ENCODE measurements at regions not wholly inside any gene's neighbourhood (a gene's known extent, or its start where the extent isn't known, plus 50 kb on each side); places are given as distances from the start of the nearest gene placed in this dataset.
"Not testable (repeated sequence)": the region's sequence is repeated elsewhere in the genome, so short reads cannot be mapped to it uniquely, and the experiment has no call there.

DNA sequence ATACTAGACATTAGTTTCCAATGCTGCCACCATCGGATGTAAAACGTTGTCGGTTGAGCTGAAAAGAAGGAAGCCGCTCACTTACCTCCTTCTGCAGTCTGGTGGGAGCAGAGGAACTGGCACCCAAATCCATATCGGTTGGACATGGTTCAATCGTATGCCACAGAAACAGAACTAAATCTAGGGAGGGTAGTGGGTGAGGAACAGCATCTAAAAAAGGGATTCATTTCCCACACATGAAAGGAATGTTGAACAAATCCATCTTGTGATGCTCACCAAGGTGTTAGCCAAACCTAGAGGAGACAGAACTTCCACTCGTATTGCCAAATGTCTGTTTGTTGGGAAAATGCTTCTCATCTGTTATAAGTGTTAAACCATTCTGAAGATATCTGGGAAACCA is 532.7 kb downstream of the NLGN4X start:
- DNase-seq (ENCODE audit: low read depth), result no peak

DNA sequence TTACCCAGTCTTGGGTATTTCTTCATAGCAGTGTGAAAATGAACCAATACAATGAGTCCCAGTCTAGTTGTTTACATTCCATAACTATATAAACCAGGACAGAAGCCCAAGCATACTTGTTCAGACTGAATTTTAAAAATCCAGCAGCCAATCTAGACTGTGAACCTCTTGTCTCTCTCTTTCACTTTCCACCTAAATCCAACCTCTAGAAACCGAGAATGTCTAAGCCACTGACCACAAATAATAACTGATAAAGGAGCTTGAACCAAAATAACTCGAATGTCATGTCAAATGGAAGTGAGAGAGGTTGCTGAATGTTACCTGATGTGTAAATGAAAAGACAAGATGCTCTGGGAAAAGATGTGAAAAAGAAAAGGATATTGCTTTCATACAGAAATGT is 544.7 kb downstream of the NLGN4X start:
- DNase-seq (ENCODE audit: low read depth), result no peak

DNA sequence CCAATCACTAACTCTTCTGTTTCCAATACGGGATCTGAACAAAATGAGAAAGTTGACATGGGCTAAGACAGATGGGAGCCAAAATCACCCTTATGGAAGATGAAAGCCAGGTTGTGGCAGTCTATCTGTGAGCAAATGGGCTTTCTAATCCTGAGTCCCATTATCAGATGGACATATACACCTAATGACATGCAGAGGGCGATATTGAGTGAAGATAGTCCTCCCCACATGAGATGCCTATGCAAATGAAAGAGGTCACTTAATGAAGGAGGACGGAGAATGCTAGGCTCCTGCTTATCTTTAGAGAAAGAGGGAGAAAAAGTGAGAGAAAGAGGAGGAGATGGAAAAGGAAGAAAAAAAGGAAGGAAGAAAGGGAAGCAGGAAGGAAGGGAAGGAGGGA is 547.5 kb downstream of the NLGN4X start:
- no peak for DNase-seq (ENCODE audit: low read depth)

DNA sequence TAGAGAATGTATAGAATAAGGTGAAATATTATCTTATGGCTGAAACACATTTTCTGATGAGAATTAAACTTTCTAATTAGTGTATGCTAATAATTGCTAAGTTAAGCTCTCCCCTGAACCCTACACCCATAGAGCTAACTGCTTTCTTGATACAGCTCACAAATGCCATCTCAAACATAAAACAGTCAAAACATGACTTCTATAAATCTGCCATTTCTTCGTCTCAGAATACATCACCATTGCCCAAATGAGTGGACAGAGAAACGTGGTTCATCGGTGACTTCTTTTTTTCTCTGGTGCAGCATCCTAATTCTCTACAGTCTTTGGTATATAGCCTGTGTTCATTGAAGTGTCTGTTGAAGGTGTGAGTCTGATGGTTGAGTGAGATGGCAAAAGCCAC is 554.6 kb downstream of the NLGN4X start:
- no peak for DNase-seq (ENCODE audit: low read depth)

DNA sequence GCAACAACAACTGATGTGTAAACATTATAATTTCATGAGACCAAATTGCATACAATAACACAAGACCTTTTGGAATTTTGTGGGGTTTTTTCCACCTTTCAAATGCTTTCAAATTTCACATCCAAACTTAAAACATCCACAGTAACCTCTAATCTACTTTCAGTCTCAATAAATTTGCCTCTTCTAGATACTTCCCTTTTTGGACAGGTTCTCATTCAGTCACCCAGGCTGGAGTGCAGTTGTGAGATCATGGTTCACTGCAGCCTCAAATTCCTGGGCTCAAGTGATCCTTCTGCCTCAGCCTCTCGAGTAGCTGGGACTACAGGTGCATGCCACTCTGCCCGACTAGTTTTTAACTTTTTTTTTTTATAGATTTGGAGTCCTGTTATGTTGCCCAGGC is 556.6 kb downstream of the NLGN4X start:
- DNase-seq (ENCODE audit: low read depth), result no peak

DNA sequence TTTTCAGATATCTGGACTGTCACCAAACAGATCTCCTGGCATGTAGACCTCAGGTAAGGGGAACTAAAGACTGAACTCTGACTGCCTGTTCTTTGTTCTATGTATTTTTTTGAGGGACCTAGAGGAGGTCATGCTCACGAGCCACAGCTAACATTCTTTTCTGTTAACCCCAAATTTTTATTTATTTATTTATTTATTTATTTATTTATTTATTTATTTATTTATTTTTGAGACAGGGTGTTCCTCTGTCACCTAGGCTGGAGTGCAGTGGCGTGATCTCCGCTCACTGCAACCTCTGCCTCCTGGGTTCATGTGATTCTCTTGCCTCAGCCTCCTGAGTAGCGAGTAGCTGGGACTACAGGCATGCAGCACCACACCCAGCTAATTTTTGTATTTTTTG is 562.0 kb downstream of the NLGN4X start:
- not testable (repeated sequence) for DNase-seq (ENCODE audit: low read depth)

DNA sequence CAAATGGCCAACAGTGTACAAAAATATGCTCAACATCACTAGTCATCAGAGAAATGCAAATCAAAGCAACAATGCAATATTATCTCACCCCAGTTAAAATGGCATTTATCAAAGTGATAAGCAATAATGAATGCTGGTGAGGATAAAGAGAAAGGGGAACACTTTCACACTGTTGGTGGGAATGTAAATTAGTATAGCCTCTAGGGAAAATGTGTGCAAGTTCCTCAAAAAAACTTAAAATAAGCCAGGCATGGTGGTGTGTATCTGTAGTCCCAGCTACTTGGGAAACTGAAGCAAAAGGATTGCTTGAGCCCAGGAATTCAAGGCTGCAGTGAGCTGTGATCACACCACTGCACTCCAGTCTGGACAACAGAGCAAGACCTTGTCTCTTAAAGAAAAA is 572.1 kb downstream of the NLGN4X start:
- no peak for DNase-seq (ENCODE audit: low read depth)

DNA sequence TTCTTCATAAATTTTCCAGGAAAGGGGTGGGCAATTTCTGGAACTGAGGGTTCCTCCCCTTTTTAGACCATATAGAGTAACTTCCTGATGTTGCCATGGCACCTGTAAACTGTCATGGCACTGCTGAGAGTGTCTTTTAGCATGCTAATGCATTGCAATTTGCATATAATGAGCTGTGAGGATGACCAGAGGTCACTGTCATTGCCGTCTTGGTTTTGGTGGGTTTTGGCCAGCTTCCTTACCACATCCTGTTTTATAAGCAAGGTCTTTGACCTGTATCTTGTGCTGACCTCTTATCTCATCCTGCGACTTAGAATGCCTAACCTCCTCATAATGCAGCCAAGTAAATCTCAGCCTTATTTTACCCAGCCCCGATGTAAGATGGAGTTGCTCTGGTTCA is 577.8 kb downstream of the NLGN4X start:
- no peak for DNase-seq (ENCODE audit: low read depth)

DNA sequence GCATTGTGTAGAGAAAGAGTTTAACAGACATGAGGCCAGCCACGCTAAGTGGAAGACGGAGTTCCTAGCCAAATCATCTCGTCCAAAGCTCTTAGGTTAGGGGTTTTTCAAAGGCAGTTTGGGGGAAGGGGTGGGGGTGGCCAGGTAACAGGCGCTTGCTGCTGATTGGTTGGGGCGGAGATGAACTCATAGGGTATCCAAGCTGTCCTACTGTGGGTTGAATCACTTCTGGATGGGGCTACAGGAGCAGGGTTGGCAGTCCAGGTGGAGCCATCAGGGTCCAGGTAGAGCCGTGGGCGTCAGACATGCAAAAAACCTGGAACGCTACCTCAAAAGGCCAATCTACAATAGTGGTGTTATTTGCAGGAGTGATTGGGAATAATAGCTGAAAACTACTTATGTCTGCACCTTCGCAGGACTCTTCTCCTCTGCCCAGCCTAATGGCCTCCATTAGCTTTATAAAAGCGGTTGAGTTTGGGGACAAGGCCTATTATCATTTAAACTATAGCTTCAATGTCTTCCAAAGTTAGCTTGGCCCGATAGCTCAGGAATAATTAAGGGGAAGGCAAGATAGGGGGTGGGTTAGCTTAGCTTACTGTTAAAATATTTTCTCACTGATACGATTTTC is 579.6 kb downstream of the NLGN4X start:
- no peak for DNase-seq (ENCODE audit: low read depth)

DNA sequence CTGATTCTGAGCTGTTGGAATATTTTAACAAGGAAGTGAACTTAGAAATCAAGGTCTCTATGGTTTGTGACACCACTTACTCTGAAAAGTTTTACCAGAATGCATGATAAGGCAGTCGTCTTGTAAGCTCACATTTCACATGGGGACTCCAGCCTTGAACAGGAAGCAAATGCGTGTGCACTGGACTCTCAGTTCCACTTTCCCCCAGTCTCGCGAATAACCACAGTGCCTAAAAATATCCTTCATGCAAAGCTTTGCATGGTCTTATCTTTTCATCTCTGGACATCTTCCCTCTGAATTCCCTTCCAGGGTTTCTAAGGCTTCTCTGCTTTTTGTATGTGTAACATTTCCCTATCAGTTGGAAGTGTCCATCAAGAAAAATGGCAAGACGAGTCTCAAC is 581.8 kb downstream of the NLGN4X start:
- DNase-seq (ENCODE audit: low read depth), result no peak

DNA sequence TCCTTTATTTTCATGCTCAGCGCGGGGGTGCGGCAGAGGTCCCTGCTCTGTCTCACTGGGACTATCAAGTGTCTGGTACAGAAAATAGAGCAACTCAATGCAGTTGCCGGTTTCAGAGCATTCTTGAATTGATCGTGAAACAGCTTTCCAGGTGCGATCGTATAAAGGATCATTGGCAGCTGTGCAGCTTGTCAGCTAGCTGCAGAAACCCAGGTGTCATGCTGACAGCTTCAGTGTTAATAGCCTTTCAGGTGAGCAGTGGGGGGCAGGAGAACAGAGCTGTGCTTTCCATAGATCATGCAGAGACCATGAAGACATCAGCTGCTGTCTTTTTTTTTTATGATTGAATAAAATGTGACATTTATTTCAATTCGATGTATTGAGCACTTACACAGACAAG is 583.9 kb downstream of the NLGN4X start:
- no peak for DNase-seq (ENCODE audit: low read depth)

DNA sequence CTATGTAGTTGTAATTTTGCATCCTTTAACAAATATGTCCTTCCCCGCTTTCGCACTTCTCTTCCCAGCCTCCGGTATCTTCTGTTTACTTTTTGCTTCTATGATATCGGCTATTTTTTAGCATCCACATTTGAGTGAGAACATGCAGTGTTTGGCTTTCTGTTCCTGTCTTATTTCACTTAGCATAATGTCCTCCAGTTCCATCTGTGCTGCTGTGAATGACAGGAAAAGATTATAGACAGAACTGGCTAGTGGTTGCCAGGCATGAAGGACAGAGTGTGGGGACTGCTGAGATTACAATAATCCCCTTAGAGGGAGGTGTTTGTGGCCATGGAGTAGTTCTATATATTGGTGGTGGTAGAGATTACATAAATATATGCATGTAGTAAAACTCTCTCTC is 588.6 kb downstream of the NLGN4X start:
- DNase-seq (ENCODE audit: low read depth), result no peak

DNA sequence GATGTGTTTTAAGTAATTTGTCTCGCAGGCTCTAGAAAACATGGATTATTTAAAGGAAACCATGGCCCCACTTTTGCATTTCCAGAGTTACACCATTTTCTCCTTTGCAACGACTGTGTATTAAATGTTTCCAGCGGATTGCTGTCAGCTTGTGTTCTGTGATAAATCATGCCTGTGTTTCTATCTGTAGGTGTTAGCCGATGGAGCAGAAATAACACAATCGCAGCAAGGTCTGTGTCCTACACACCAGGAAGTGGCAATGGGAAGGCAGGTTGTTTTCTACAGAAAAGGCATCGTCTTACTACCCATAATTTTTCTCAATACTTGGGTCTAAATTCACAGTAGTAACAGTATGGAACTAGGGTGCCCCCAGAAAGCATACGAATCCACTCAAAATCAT is 590.1 kb downstream of the NLGN4X start:
- no peak for DNase-seq (ENCODE audit: low read depth)

DNA sequence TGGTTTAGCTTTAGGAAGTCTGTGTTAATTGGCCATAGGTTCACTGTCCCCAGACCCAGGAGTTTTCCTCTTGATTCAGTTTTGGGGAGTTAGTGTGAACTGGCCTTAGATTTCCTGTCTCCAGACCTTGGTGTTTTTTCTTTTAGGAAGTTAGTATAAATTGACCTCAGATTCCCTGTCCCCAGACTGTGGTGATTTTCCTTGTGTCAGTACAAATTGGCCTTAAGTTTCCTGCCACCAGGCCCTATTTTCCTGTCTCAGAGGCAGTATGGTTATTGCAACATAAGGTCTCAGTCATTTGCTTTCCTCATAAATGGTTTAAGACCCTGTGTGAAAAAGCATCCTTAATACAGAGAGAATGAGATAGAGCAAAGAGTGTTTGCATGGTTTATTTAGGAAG is 595.8 kb downstream of the NLGN4X start:
- DNase-seq (ENCODE audit: low read depth), result no peak

DNA sequence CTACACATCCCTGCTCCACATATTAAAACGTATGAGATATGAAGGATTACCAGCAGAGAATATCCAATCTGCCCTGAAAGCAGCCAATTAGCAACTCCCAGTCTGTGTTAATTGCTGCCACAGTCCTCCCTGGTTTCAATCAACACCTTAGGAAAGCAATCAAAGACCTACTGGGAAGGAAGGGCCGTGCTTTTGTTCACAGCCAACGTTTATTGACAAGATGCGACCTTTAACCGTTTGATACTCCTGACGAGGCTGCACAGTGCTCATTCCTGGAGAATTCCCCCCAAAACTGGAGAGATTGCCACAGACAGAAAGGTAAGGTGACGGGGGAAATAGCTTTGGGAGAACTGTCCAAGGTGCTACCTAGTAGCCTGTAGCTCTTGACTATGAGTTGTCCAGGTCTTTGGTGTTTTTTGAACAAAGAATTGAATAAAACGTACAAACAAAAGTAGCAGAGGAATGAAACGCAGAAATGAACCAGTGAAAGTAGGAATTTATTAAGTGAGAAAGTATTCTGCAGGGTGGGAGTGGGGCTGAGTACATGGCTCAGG is 596.5 kb downstream of the NLGN4X start:
- no peak for DNase-seq (ENCODE audit: low read depth)

DNA sequence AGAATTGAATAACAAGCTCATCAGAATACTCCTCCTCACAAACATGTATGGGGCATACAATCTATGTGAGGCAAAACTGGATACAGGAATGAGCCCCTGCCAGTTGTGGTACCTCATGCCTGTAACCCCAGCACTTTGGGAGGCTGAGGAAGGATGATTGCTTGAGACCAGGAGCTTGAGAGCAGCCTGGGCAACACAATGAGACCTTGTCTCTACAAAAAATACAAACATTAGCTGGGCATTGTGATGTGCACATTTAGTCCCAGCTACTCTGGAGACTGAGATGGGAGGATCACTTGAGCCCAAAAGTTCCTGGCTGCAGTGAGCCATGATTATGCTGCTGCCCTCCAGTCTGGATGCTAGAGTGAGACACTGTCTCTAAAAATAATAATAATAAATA is 611.0 kb downstream of the NLGN4X start:
- DNase-seq (ENCODE audit: low read depth), result no peak

DNA sequence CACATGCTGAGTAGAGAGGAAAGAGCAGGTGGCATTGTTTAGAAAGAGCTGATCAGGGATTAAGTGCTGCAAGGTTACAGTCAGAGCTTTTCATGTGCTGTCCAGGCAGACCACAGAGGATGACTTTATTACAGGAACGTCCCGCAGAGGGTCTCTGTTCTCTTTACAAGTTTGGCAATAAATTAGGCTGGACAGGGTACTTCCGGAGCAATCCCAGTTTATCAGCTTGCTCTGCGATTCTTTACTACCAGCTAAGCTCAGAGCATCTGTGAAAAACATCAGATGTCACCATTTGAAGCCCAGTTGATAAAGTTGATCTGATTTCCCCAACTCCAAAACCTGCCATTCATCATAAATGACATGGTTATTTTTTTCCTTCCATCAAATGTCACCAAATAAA is 633.1 kb downstream of the NLGN4X start:
- DNase-seq (ENCODE audit: low read depth), result no peak

DNA sequence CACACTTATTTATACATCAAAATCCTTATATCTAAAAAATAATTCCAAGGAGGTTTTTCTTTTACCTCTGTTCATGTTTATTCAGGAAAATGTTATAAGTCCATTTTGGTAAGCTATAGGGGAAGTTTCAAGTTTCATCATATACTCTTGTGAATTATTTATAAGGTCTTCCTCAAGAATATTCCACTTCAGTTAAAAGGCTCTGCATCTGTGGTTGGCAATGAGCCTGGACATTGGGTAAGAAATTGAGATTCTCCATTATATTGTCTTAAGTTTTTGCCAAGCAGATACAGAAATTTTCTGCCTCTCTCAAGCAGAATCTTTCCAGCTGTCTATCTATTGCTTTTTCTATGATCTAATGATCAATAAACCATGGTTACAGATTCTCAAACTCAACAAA is 641.9 kb downstream of the NLGN4X start:
- DNase-seq (ENCODE audit: low read depth), result no peak

DNA sequence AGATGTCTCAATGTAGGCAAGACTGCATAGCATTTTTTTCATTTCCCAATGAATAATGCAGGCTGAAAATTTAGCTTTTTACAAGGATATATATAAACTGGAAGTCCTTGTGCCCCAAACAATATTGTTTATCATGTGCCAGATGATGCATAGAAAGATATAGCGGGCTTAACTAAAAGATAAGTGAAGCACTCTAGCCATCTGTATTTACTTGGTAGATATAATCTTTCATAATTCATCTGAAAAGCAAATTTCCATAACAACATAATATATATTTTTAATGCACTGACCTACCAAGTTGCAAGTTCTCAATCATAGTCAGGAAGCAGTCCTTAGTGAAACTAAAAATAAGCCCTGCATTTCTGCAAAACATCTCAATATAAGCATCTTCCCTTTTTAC is 653.3 kb downstream of the NLGN4X start:
- no peak for DNase-seq (ENCODE audit: low read depth)

DNA sequence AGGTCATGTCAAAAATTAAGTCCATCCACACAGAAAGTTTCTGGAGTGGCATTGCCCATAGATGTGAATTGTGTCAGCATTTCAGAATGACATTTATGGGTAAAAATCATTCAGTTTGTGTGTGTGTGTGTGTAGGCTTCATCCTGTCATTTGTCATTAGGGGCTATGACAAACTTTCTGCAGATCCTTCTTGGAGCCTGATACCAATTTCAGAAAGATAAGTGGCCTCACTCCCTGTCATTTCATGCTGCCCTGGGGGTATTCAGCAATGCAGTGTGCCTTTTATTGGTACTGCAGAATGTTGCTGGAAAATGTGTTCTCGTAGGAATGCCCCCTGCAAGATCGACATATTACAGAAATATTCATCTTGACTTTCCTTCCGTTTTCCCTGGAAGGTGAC is 659.7 kb downstream of the NLGN4X start:
- no peak for DNase-seq (ENCODE audit: low read depth)

DNA sequence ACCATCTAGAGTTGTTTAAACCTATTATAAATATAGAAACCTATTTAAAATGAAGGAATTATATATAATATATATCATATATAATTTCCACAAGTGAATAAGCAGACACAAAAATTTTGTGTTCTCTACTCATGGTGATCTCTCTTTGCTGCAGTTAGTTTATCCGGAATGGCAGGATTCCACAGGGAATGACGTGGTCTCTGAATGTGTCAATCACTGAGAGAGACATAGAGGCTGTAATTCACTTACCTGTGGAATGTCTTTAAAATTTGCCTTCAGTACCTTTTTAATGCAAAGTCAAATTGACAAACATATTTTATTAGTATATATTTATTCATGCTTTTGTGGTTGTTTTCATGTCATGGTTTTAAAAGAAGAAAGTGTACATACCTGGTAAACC is 669.3 kb downstream of the NLGN4X start:
- DNase-seq (ENCODE audit: low read depth), result no peak

DNA sequence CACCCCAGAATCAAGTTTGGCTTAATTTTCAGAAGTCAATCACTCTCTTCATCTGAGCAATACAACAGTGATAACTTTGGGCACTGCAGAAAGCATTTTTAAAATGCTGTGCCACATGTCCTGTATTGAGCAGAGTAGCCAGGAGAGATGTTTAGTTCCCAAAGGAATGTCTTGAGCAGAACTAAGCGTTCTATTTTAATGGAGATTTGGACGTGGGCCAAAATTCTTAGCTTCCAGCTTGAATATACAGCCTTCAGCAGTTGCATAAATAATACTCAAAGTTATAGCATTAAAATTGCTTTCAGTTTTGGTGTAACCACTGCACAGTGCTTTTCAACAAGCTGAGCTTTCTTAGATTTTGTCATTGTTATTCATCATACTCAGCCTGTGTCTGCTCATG is 679.2 kb downstream of the NLGN4X start:
- no peak for DNase-seq (ENCODE audit: low read depth)

DNA sequence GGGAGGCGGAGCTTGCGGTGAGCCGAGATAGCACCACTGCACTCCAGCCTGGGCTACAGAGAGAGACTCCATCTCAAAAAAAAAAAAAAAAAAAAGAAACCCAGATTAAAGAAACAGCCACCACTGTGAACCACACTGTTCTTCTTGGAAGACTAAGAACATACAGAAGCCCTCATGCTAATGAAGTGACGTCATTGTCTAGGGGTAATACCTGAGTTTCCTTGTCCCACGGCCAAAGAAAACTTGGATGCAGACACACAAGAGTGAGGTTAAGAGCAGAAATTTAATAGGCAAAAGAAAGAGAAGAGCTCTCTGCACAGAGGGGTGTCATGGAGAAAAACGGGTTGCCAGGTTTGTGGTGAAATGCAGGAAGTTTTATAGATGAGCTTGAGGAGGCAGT is 691.6 kb downstream of the NLGN4X start:
- no peak for DNase-seq (ENCODE audit: low read depth)

DNA sequence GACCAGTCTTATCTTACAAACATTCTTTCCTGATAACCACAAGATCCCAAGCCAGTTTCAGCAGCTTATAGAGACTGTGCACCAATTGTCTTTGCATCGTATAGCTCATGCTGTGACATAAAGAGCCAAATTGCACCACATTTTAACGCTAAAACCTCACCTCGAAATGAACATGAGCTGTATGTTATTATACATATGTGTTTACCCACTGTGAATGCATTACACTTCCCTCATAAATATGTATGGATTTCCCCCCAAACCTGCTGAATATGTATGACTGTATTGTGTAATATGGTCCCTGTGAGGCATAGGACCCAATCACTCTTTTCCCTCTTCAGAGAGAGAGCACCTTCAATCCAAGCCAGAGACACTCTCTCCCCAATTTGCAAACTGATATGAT is 692.4 kb downstream of the NLGN4X start:
- DNase-seq (ENCODE audit: low read depth), result no peak

DNA sequence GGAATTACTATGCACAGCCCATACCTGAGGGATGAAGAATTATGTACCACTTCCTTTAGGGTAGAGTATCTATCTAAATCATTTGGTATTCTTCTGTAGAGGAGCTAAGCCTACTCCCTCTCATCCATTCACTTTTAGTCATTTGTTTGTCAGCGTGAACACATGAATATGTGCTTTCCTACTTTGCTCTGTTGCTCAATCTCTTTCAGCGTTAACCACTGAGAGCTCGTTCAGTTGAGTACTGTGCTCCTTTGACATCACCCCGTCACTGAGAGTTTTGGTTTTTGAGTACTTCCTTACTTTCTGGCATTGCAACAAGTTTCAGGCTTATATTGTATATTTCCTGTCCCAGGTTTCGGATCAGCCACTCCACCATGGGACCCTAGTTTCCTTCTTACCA is 700.6 kb downstream of the NLGN4X start:
- DNase-seq (ENCODE audit: low read depth), result no peak
